22Rv1 (cell line): ENCODE measurements at regions not wholly inside any gene's neighbourhood (a gene's known extent, or its start where the extent isn't known, plus 50 kb on each side); places are given as distances from the start of the nearest gene placed in this dataset.

Experiments used
- ZFX ChIP-seq: fragments of 450-650 bp; IDR thresholded peaks from 2 replicates; pipeline ENCODE4 v1.6.1; 2017; ENCODE audit warnings: antibody characterized with exemption, borderline replicate concordance
- TF ChIP-seq, protein P1 (sequence below): fragments of 450-650 bp; IDR thresholded peaks from 2 replicates; pipeline ENCODE4 v1.5.1; 2017; ENCODE audit warnings: mild to moderate bottlenecking

DNA sequence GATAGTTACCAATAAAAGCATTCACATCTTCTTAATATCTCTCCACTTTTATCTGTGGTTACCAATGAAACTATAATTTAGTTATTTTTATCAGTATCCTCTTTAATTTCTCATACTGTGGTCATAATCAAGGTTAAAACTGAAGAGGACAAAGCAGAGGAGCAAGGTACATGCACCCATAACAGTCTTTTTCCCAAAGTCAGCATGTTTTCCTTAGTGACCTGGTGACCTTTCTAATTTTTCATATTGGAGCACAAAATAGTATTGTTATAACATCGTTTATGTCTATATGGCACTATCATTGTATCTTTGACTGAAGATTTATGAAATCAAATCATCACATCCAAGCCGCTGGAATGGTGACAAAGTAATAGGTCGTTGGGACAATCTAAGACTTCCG, 51.5 kb upstream of the CHORDC1 start:
- TF ChIP-seq, protein P1, sequence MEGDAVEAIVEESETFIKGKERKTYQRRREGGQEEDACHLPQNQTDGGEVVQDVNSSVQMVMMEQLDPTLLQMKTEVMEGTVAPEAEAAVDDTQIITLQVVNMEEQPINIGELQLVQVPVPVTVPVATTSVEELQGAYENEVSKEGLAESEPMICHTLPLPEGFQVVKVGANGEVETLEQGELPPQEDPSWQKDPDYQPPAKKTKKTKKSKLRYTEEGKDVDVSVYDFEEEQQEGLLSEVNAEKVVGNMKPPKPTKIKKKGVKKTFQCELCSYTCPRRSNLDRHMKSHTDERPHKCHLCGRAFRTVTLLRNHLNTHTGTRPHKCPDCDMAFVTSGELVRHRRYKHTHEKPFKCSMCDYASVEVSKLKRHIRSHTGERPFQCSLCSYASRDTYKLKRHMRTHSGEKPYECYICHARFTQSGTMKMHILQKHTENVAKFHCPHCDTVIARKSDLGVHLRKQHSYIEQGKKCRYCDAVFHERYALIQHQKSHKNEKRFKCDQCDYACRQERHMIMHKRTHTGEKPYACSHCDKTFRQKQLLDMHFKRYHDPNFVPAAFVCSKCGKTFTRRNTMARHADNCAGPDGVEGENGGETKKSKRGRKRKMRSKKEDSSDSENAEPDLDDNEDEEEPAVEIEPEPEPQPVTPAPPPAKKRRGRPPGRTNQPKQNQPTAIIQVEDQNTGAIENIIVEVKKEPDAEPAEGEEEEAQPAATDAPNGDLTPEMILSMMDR, result no peak
- no peak for TF ChIP-seq ZFX
